IMR-90 (cell line): ENCODE measurements at regions not wholly inside any gene's neighbourhood (a gene's known extent, or its start where the extent isn't known, plus 50 kb on each side); places are given as distances from the start of the nearest gene placed in this dataset.

Experiments
- ATAC-seq: fragments of 200-7000 bp; cut with Tn5 transposase; 2 replicates; pipeline ENCODE4 v1.9.1; 2020; ENCODE audit warnings: low read depth, mild to moderate bottlenecking, moderate library complexity
- BruUV-seq: library from RNA; stranded (reverse); fragments of 400-500 nt; replicated peaks from 2 replicates; lab custom pipeline; 2021; lab: Mats Ljungman, UMichigan
- CTCF ChIA-PET: fragments of 300-600 bp; formaldehyde crosslinking; extraction: SDS; loops from one replicate; lab custom pipeline; 2021; ENCODE audit warnings: antibody characterized with exemption; lab: Yijun Ruan, JAX
- POLR2A ChIA-PET: fragments of 300-600 bp; sonication (Branson Sonifier 250); formaldehyde crosslinking; loops from one replicate; lab custom pipeline; 2022; ENCODE audit warnings: antibody characterized with exemption; ENCODE audit not compliant: unreplicated experiment; lab: Charles Lee
- DNase-seq: peaks from one replicate; pipeline ENCODE4 v3.0.0; 2013
- H2AFZ ChIP-seq: replicated peaks from 2 replicates; pipeline ENCODE3; 2013; ENCODE audit warnings: low read length, mild to moderate bottlenecking; ENCODE audit not compliant: poor library complexity
- H2AK5ac ChIP-seq: 2 replicates; pipeline ENCODE4 v1.6.1; 2013; ENCODE audit warnings: low read depth, low read length, inconsistent platforms
- H2AK9ac ChIP-seq: replicated peaks from 2 replicates; pipeline ENCODE3; 2013; ENCODE audit warnings: mild to moderate bottlenecking, low read depth, low read length, moderate library complexity; ENCODE audit not compliant: poor library complexity
- H2BK120ac ChIP-seq: 2 replicates; pipeline ENCODE4 v1.6.1; 2013; ENCODE audit warnings: low read depth, low read length, inconsistent platforms
- H2BK15ac ChIP-seq: 3 replicates; pipeline ENCODE4 v1.6.1; 2013; ENCODE audit warnings: low read depth, low read length, inconsistent platforms
- H2BK20ac ChIP-seq: 2 replicates; pipeline ENCODE4 v1.6.1; 2013; ENCODE audit warnings: low read depth, mild to moderate bottlenecking, inconsistent platforms, low read length, moderate library complexity
- H2BK5ac ChIP-seq: 2 replicates; pipeline ENCODE4 v1.6.1; 2013; ENCODE audit warnings: mild to moderate bottlenecking, low read depth, low read length, inconsistent platforms; ENCODE audit not compliant: poor library complexity, severe bottlenecking
- H3K14ac ChIP-seq: replicated peaks from 2 replicates; pipeline ENCODE4 v1.6.1; 2013; ENCODE audit warnings: low read depth, low read length, inconsistent platforms
- H3K18ac ChIP-seq: 2 replicates; pipeline ENCODE4 v1.6.1; 2013; ENCODE audit warnings: low read depth, low read length, control low read depth
- H3K23ac ChIP-seq: 2 replicates; pipeline ENCODE4 v1.6.1; 2013; ENCODE audit warnings: low read depth, low read length, inconsistent platforms
- H3K27ac ChIP-seq: 2 replicates; pipeline ENCODE4 v1.5.1; 2013; ENCODE audit warnings: mild to moderate bottlenecking, control low read depth, low read length; ENCODE audit not compliant: insufficient read depth
- H3K27me3 ChIP-seq: 2 replicates; pipeline ENCODE4 v1.6.1; 2013; ENCODE audit warnings: low read length; ENCODE audit not compliant: control insufficient read depth, insufficient read depth
- H3K36me3 ChIP-seq: 2 replicates; pipeline ENCODE4 v1.6.1; 2013; ENCODE audit warnings: low read length, mixed read lengths; ENCODE audit not compliant: control insufficient read depth, insufficient read depth
- H3K4ac ChIP-seq: 2 replicates; pipeline ENCODE4 v1.6.1; 2013; ENCODE audit warnings: low read depth, low read length, inconsistent platforms
- H3K4me1 ChIP-seq: 2 replicates; pipeline ENCODE4 v1.6.1; 2013; ENCODE audit warnings: low read length, mixed read lengths; ENCODE audit not compliant: control insufficient read depth, insufficient read depth
- H3K4me2 ChIP-seq: 2 replicates; pipeline ENCODE4 v1.6.1; 2013; ENCODE audit warnings: low read depth, mild to moderate bottlenecking, control low read depth, low read length, moderate library complexity
- H3K4me3 ChIP-seq: 2 replicates; pipeline ENCODE4 v1.5.1; 2013; ENCODE audit warnings: low read depth, mild to moderate bottlenecking, control low read depth, low read length, moderate library complexity; ENCODE audit not compliant: insufficient read depth
- H3K56ac ChIP-seq: 2 replicates; pipeline ENCODE4 v1.6.1; 2013; ENCODE audit warnings: low read length, inconsistent platforms; ENCODE audit not compliant: insufficient read depth; ENCODE audit errors: extremely low read depth
- H3K79me1 ChIP-seq, 2 experiments: 2 replicates each; pipeline ENCODE4 v1.6.1; 2013; ENCODE audit warnings: low read length in 2 of 2, inconsistent platforms in 1 of 2, low read depth in 1 of 2
- H3K9ac ChIP-seq: 2 replicates; pipeline ENCODE4 v1.6.1; 2013; ENCODE audit warnings: low read depth, low read length, control low read depth
- H3K9me1 ChIP-seq: 2 replicates; pipeline ENCODE4 v1.6.1; 2013; ENCODE audit warnings: low read length, inconsistent platforms; ENCODE audit not compliant: insufficient read depth
- H3K9me3 ChIP-seq: 2 replicates; pipeline ENCODE4 v1.6.1; 2013; ENCODE audit warnings: low read length; ENCODE audit not compliant: control insufficient read depth, insufficient read depth
- H4K20me1 ChIP-seq: 2 replicates; pipeline ENCODE4 v1.6.1; 2013; ENCODE audit warnings: low read length, inconsistent platforms; ENCODE audit not compliant: insufficient read depth
- H4K5ac ChIP-seq: 2 replicates; pipeline ENCODE4 v1.6.1; 2013; ENCODE audit warnings: mild to moderate bottlenecking, low read depth, low read length, control low read depth
- H4K8ac ChIP-seq, 2 experiments: 2 replicates each; pipeline ENCODE4 v1.6.1; 2013; ENCODE audit warnings: low read depth in 2 of 2, low read length in 2 of 2, control low read depth in 1 of 2, inconsistent platforms in 1 of 2
- H4K91ac ChIP-seq: 2 replicates; pipeline ENCODE4 v1.6.1; 2013; ENCODE audit warnings: low read depth, low read length, inconsistent platforms; ENCODE audit not compliant: insufficient read depth
- BHLHE40 ChIP-seq: fragments of 150-350 bp; IDR thresholded peaks from 2 replicates; pipeline ENCODE4 v1.6.1; 2016; ENCODE audit warnings: mild to moderate bottlenecking, low read depth, low read length
- CEBPB ChIP-seq: IDR thresholded peaks from 2 replicates; pipeline ENCODE4 v1.6.1; 2012; ENCODE audit warnings: low read depth, low read length, improper control_type of control experiment
- CHD1 ChIP-seq: IDR thresholded peaks from 2 replicates; pipeline ENCODE4 v1.6.1; 2012; ENCODE audit warnings: low read depth, low read length, improper control_type of control experiment
- CTCF ChIP-seq: conservative IDR thresholded peaks from 2 replicates; pipeline ENCODE4 v1.5.1; 2012; ENCODE audit warnings: mild to moderate bottlenecking, low read depth, low read length, improper control_type of control experiment
- FOS ChIP-seq: fragments of 150-350 bp; IDR thresholded peaks from 2 replicates; pipeline ENCODE4 v1.6.1; 2016; ENCODE audit warnings: low read depth, low read length
- MAZ ChIP-seq: IDR thresholded peaks from 2 replicates; pipeline ENCODE4 v1.6.1; 2012; ENCODE audit warnings: low read depth, mild to moderate bottlenecking, low read length, improper control_type of control experiment, moderate library complexity, borderline replicate concordance
- POLR2A ChIP-seq: IDR thresholded peaks from 2 replicates; pipeline ENCODE4 v1.6.1; 2012; ENCODE audit warnings: mild to moderate bottlenecking, low read depth, low read length
- RAD21 ChIP-seq: IDR thresholded peaks from 2 replicates; pipeline ENCODE4 v1.6.1; 2012; ENCODE audit warnings: low read length, improper control_type of control experiment
- WGBS, 2 experiments: methylation state at CpG; one replicate each; pipeline versions ENCODE4 v1.1.5 to v1.1.7; 2013; ENCODE audit warnings: missing lambda C conversion rate in 2 of 2; ENCODE audit not compliant: insufficient read length in 1 of 2; ENCODE audit errors: extremely low coverage in 2 of 2; 5-methylcytosine and 5-hydroxymethylcytosine counted together
- dilution Hi-C: fragments of 300-500 bp; cut with HindIII; formaldehyde crosslinking; loops from one replicate; pipeline ENCODE4 v1.14.3; 2018; ENCODE audit warnings: low sequenced_read_pairs; ENCODE audit not compliant: unreplicated experiment
- in situ Hi-C: fragments of 300-500 bp; cut with MboI; formaldehyde crosslinking; loops from 3 replicates; pipeline ENCODE4 v1.14.3; 2019; ENCODE audit warnings: low sequenced_read_pairs, inconsistent platforms, mixed read lengths
- intact Hi-C: fragments of 100-400 bp; cut with micrococcal nuclease; formaldehyde crosslinking; loops from 2 replicates; pipeline ENCODE4 v1.10.0; 2022

GRCh38 chr15:62298811-62299210 is 133.7 kb upstream of the C2CD4B start:
- Histone ChIP-seq H2AFZ (no peak overlapping the region), H4K20me1 (no peaks in the 10 kb centered on the region), H3K4me2 (no peak overlapping the region), H2BK20ac (no peak overlapping the region), H2BK15ac (no peak overlapping the region), H4K91ac (no peak overlapping the region), H3K23ac (no peak overlapping the region), H3K4ac (no peak overlapping the region), H2BK120ac (no peak overlapping the region), H3K18ac (no peak overlapping the region), H4K8ac (no peak overlapping the region), H3K27me3 (peaks cover 43% of the 10 kb centered on the region), H4K5ac (no peak overlapping the region), H3K36me3 (no peaks in the 10 kb centered on the region), H3K9me1 (no peaks in the 10 kb centered on the region), H2AK9ac (no peak overlapping the region), H3K14ac (no peak overlapping the region), H3K9me3 (no peaks in the 10 kb centered on the region; the same call in 1 of the 2 replicates), H2BK5ac (no peak overlapping the region), H3K4me3 (no peak overlapping the region), H3K9ac (no peak overlapping the region), H3K4me1 (no peaks in the 10 kb centered on the region), H3K56ac (no peak overlapping the region), H3K27ac (no peak overlapping the region), H3K79me1 (no peaks in the 10 kb centered on the region), H2AK5ac (no peak overlapping the region)
- ChIA-PET CTCF (no interaction called here), POLR2A (no interaction called here)
- no CpG with 5 or more reads among the region's 5 CpGs for WGBS, 2 experiments
- no peak for DNase-seq
- intact Hi-C loops (no loop called here), dilution Hi-C loops (no loop called here), in situ Hi-C loops (no loop called here)
- TF ChIP-seq CHD1, result no peak
- no peak for TF ChIP-seq CEBPB
- no peak for TF ChIP-seq CTCF
- no peak for TF ChIP-seq MAZ
- TF ChIP-seq BHLHE40, result no peak
- no peak for TF ChIP-seq POLR2A
- TF ChIP-seq FOS, result no peak
- no peak for TF ChIP-seq RAD21
- BruUV-seq, result no TSS peak
- no peak for ATAC-seq
